ENCODE measurements at regions not wholly inside any gene's neighbourhood (a gene's known extent, or its start where the extent isn't known, plus 50 kb on each side); places are given as distances from the start of the nearest gene placed in this dataset.

DNA sequence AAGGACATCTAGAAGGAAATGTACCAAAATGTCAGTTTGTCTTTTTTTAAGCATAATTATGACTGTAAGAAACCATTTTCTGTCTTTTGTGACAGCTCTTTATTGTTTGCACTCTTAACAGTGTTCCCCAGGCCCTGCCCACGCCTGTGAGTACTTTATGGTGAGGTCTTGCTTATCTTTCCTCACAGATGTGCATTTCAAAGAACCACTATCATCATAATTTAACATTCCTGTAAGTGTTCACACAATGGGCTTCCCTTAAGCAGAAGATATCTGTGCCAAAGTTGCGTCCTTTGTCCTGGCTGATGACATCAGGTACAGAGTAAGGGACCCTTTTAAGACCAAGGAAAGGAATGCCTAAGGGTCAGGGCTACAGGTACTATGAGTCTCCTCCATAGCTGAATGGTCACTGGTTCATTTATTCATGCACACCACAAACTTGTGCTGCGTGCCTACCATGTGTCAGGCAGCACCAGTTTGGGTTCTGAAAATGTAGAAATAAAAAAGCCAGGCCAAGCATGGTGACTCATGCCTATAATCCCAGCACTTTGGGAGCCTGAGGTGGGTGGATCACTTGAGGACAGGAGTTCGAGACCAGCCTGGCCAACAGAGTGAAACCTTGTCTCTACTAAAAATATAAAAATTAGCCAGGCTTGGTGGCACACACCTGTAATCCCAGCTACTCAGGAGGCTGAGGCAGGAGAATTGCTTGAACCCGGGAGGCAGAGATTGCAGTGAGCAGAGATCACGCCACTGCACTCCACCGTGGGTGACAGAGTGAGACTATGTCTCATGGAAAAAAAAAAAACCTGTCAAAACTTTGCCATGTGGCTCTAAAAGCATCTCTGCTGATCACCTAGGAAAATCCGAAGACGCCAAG is 55.4 kb upstream of the NLK start:
- TF ChIP-seq, protein P1, sequence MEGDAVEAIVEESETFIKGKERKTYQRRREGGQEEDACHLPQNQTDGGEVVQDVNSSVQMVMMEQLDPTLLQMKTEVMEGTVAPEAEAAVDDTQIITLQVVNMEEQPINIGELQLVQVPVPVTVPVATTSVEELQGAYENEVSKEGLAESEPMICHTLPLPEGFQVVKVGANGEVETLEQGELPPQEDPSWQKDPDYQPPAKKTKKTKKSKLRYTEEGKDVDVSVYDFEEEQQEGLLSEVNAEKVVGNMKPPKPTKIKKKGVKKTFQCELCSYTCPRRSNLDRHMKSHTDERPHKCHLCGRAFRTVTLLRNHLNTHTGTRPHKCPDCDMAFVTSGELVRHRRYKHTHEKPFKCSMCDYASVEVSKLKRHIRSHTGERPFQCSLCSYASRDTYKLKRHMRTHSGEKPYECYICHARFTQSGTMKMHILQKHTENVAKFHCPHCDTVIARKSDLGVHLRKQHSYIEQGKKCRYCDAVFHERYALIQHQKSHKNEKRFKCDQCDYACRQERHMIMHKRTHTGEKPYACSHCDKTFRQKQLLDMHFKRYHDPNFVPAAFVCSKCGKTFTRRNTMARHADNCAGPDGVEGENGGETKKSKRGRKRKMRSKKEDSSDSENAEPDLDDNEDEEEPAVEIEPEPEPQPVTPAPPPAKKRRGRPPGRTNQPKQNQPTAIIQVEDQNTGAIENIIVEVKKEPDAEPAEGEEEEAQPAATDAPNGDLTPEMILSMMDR (IDR thresholded peaks at IDR 0.05; ENCODE audit: unreplicated experiment), result no peak
- H3K27ac Mint-ChIP-seq, result no peak overlapping the region
- H3K4me3 Mint-ChIP-seq, result no peak overlapping the region
- DNase-seq (ENCODE audit: low spot score in 2 of 2, unreplicated experiment in 2 of 2), result no peak
- H3K9me3 Mint-ChIP-seq, result no peaks in the 10 kb centered on the region
- no peaks in the 10 kb centered on the region for H3K36me3 Mint-ChIP-seq
- peaks cover 2% of the 10 kb centered on the region for H3K4me1 Mint-ChIP-seq
- H3K27me3 Mint-ChIP-seq (ENCODE audit: low read depth), result peaks cover 13% of the 10 kb centered on the region

DNA sequence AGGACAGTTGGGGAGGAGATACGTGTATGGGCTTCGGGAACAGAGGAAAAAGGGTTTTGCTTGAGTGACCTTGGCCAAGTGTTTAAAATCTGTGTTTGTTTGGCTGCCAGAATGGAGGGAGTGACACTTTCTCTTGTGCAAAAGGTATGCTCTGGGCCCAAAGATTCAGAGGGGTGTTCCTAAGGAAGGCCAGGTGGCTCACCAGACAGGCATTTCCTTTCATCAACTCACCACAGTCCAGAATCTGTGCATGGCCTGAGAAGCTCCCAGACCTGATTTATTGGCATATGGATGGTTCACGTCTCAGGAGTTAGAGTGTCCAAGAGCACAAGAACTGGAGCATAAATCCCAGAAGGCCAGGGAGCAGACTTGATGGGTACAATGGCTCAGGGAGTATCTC is 53.4 kb upstream of the NLK start:
- H3K4me3 Mint-ChIP-seq, result no peak overlapping the region
- H3K36me3 Mint-ChIP-seq, result no peaks in the 10 kb centered on the region
- peaks cover 13% of the 10 kb centered on the region for H3K27me3 Mint-ChIP-seq (ENCODE audit: low read depth)
- TF ChIP-seq, protein P1 (IDR thresholded peaks at IDR 0.05; ENCODE audit: unreplicated experiment), result no peak
- peaks cover 2% of the 10 kb centered on the region for H3K4me1 Mint-ChIP-seq
- no peak for DNase-seq (ENCODE audit: low spot score in 2 of 2, unreplicated experiment in 2 of 2)
- H3K27ac Mint-ChIP-seq, result no peak overlapping the region
- no peaks in the 10 kb centered on the region for H3K9me3 Mint-ChIP-seq

DNA sequence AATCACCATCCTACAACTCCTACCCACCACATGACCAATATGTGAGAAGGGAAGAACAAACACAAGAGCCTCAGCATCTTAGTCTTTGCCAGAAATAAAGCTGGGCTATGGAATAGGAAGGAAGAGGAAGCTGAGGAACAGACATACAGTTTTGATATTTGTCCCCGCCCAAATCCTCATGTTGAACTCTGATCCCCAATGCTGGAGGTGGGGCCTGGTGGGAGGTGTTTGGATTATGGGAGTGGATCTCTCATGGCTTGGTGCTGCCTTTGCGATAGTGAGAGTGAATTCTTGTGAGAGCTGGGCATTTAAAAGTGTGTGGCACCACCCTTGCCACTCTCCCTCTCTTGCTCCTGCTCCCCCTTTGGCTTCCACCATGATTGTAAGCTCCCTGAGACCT is 52.4 kb upstream of the NLK start:
- Mint-ChIP-seq H3K27me3 (ENCODE audit: low read depth) (peaks cover 13% of the 10 kb centered on the region), H3K36me3 (no peaks in the 10 kb centered on the region), H3K4me1 (peaks cover 2% of the 10 kb centered on the region), H3K4me3 (no peak overlapping the region), H3K27ac (no peak overlapping the region), H3K9me3 (no peaks in the 10 kb centered on the region)
- no peak for DNase-seq (ENCODE audit: low spot score in 2 of 2, unreplicated experiment in 2 of 2)
- TF ChIP-seq, protein P1 (IDR thresholded peaks at IDR 0.05; ENCODE audit: unreplicated experiment), result no peak

DNA sequence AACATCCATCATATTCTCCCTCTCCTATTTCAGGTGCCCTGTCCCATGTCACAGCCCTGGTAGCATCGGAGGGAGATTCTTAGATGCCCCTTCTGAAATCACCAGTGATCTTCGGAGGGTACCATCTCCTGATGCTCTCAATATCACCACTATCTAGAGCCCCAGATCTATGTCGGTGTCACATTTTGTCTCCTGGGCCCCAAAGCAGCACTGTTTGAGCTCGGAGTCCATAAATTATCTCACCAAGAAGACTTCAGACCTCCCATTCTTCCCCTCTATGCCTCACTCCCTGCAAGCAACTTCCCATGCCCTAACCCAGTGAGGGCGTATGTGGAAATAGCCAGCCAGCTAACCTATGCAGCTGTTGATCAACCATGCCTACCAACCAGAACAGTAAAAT is 51.5 kb upstream of the NLK start:
- H3K9me3 Mint-ChIP-seq, result no peaks in the 10 kb centered on the region
- no peak overlapping the region for H3K4me3 Mint-ChIP-seq
- H3K36me3 Mint-ChIP-seq, result no peaks in the 10 kb centered on the region
- no peak for DNase-seq (ENCODE audit: low spot score in 2 of 2, unreplicated experiment in 2 of 2)
- no peaks in the 10 kb centered on the region for H3K4me1 Mint-ChIP-seq
- TF ChIP-seq, protein P1 (IDR thresholded peaks at IDR 0.05; ENCODE audit: unreplicated experiment), result no peak
- H3K27me3 Mint-ChIP-seq (ENCODE audit: low read depth), result peaks cover 18% of the 10 kb centered on the region
- no peak overlapping the region for H3K27ac Mint-ChIP-seq

DNA sequence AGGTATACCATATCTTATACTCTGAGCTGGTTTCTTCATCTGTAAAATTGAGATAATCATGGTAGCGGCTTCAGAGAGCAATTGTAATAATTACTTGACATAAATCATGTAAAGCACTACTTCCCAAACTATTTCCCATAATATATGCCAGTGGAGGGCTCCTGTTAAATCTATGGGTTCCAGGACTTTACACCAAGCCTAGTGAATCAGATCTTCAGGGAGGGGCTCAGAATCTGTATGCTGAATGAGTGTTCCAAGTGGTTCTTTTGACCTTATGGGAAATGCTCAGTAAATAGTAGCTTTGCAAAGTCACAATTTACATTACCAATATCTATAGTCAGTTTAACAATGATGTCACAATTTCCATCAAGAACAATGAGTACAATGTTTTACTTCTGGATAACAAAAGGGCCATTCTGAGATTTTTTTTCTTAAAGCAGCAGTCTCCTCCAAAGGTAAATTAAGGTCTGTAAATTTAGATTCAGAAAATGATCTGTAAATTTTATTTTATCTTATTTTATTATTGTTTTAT is 50.9 kb upstream of the NLK start:
- Mint-ChIP-seq H3K36me3 (no peaks in the 10 kb centered on the region), H3K9me3 (no peaks in the 10 kb centered on the region), H3K4me1 (no peaks in the 10 kb centered on the region), H3K4me3 (no peak overlapping the region), H3K27ac (no peak overlapping the region), H3K27me3 (ENCODE audit: low read depth) (peaks cover 18% of the 10 kb centered on the region)
- no peak for DNase-seq (ENCODE audit: low spot score in 2 of 2, unreplicated experiment in 2 of 2)
- TF ChIP-seq, protein P1 (IDR thresholded peaks at IDR 0.05; ENCODE audit: unreplicated experiment), result no peak
